K562 (cell line): ENCODE measurements at regions not wholly inside any gene's neighbourhood (a gene's known extent, or its start where the extent isn't known, plus 50 kb on each side); places are given as distances from the start of the nearest gene placed in this dataset.

Experiments used
- ELF1 ChIP-seq: fragments of 200-800 bp; sonication (Bioruptor generic); IDR thresholded peaks from 2 replicates; pipeline ENCODE4 v1.6.1; 2016; ENCODE audit warnings: missing genetic modification characterization, missing compliant biosample characterization
- EP300 ChIP-seq: IDR thresholded peaks from 2 replicates; pipeline ENCODE4 v1.6.1; 2012; ENCODE audit warnings: low read length, improper control_type of control experiment
- ZNF24 ChIP-seq: fragments of 450-650 bp; IDR thresholded peaks from 2 replicates; pipeline ENCODE4 v1.6.1; 2016
- ZSCAN29 ChIP-seq: fragments of 450-650 bp; IDR thresholded peaks from 2 replicates; pipeline ENCODE4 v1.6.1; 2017
- TF ChIP-seq, protein P1 (sequence below): fragments of 250-450 bp; sonication (Bioruptor Pico); IDR thresholded peaks from 2 replicates; pipeline ENCODE4 v1.9.0; 2021; ENCODE audit warnings: mild to moderate bottlenecking

DNA sequence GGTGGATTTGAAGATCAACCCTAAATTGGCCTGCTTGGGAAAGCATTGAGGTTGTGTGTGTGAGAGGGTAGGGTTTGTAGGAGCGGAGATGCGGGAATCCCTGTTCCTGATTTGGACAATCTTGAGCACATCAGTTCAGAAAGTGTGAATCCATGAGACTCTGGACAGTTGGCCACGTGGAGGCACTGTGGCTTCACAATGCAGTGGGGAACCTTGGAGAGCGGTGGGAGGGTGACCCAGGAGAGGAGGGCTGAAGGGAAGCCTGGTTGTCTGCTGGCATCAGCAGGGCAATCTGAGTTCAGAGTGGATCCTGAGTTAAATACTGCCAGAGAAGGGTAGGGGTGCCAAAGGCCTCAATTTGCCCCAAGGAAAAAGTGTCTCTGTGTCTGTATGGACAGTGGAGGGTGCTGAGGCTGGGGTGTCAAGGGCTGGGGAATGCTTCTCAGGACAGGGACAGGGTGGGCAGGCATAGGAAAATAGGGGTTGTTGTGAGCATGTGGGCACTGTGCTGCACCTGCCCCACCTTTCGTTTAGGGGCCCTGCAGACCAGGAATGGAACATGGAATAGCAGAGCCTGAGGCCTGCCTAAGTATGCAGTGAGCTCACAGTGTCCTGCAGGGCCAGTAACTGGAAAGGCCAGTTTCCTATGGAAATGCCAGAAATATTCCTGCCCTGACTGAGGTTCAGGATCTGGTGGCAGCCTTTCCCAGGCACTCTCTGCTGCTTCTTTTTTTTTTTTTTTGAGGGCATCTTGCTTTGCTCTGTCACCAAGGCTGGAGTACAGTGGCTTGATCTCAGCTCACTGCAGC is 162.9 kb upstream of the PRSS58 start:
- TF ChIP-seq, protein P1, sequence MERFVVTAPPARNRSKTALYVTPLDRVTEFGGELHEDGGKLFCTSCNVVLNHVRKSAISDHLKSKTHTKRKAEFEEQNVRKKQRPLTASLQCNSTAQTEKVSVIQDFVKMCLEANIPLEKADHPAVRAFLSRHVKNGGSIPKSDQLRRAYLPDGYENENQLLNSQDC (CRISPR knock-in tag): no peak
- TF ChIP-seq ELF1 (tag) (no peak), ZSCAN29 (no peak), ZNF24 (no peak), EP300 (no peak)
